ENCODE measurements at regions not wholly inside any gene's neighbourhood (a gene's known extent, or its start where the extent isn't known, plus 50 kb on each side); places are given as distances from the start of the nearest gene placed in this dataset.

DNA sequence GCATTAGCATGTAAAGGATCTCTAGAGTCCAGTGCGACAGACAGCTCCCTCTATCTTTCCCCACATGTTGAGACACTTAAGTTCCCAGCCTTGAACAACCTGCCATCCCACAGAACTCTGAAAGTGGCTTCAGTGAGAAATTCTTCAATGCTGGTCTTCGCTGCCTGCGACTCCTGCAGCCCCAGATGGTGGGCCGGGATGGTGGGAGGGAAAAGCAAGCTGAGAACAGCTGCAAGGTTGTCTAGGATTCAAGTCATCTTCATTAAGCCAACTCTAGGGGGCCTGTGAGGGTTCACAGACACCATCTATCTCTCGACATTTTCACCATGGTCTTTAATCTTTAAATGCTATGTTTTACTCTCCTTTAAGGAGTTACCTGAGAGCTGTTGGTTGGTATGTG is 185.5 kb upstream of the C1orf174 start:
- DNase-seq (ENCODE audit: extremely low read depth, low read depth): no peak
- no peak overlapping the region for H3K4me3 ChIP-seq (replicated peaks; ENCODE audit: low read depth, low read length)

DNA sequence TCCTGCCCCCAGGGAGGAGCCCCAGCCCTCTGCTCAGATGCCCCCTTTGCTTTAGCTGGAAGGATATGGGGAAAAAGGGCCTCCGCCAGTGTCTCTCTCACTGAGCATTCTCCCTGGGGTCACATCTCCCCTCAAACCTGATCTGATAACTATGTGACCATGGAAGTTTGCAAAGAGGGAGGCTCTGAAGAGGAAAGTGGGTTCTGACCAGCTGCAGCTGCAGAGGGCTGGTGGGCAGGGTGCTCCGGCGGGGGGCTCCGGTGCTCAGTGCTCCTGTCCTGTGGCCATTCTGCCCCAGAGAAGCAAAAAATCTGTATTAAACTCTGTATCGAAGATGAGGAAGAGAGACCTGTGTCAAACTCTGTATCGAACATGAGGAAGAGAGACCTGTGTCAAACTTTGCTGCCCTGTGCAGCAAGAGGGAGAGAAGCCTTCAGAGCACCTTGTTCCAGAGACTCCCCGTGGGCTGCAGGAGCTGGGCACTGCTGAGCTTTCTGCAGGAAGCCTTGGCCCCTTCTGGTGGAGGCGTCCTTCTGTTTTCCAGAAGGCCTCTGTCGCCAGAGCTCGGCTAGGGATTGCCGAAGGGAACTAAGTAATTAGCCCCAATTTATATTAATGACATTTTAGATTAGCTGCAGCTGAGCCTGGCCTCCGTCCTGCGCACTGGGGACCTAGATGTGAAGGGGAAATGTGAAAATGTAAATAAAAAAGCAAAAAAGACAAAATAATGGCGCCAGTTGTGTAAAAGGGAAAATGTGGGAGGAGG is 186.2 kb upstream of the C1orf174 start:
- no peak for DNase-seq (ENCODE audit: extremely low read depth, low read depth)

More for the DNA sequence above, 185.5 kb upstream of the C1orf174 start:
- TF ChIP-seq, protein P1, sequence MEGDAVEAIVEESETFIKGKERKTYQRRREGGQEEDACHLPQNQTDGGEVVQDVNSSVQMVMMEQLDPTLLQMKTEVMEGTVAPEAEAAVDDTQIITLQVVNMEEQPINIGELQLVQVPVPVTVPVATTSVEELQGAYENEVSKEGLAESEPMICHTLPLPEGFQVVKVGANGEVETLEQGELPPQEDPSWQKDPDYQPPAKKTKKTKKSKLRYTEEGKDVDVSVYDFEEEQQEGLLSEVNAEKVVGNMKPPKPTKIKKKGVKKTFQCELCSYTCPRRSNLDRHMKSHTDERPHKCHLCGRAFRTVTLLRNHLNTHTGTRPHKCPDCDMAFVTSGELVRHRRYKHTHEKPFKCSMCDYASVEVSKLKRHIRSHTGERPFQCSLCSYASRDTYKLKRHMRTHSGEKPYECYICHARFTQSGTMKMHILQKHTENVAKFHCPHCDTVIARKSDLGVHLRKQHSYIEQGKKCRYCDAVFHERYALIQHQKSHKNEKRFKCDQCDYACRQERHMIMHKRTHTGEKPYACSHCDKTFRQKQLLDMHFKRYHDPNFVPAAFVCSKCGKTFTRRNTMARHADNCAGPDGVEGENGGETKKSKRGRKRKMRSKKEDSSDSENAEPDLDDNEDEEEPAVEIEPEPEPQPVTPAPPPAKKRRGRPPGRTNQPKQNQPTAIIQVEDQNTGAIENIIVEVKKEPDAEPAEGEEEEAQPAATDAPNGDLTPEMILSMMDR (IDR thresholded peaks at IDR 0.05; ENCODE audit: low read depth, low read length, missing control alignments): no peak

DNA sequence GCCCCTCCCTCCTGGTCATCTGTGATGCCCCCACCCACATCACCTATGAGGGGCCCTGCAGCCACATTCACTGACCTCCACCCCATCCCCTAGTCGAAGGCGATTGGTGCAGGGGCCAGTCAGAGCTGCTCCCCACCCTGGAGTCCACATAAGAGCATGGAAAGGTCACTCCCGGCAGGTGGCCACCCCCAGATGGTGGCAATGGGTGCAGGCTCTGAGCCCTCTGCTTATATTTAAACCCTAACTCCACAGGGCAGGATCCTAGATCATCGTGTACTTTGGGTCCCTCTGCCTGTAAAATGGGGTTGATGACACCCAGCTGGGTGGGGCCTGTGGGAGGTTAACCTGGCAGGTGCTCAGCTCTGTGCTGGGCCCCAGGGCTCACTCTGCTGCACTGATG is 186.8 kb upstream of the C1orf174 start:
- no peak overlapping the region for H3K4me3 ChIP-seq (replicated peaks; ENCODE audit: low read depth, low read length)
- TF ChIP-seq, protein P1 (IDR thresholded peaks at IDR 0.05; ENCODE audit: low read depth, low read length, missing control alignments): no peak
- no peak for DNase-seq (ENCODE audit: extremely low read depth, low read depth)

More for the DNA sequence above, 186.2 kb upstream of the C1orf174 start:
- H3K4me3 ChIP-seq (replicated peaks; ENCODE audit: low read depth, low read length): no peak overlapping the region
- TF ChIP-seq, protein P1 (IDR thresholded peaks at IDR 0.05; ENCODE audit: low read depth, low read length, missing control alignments): no peak

DNA sequence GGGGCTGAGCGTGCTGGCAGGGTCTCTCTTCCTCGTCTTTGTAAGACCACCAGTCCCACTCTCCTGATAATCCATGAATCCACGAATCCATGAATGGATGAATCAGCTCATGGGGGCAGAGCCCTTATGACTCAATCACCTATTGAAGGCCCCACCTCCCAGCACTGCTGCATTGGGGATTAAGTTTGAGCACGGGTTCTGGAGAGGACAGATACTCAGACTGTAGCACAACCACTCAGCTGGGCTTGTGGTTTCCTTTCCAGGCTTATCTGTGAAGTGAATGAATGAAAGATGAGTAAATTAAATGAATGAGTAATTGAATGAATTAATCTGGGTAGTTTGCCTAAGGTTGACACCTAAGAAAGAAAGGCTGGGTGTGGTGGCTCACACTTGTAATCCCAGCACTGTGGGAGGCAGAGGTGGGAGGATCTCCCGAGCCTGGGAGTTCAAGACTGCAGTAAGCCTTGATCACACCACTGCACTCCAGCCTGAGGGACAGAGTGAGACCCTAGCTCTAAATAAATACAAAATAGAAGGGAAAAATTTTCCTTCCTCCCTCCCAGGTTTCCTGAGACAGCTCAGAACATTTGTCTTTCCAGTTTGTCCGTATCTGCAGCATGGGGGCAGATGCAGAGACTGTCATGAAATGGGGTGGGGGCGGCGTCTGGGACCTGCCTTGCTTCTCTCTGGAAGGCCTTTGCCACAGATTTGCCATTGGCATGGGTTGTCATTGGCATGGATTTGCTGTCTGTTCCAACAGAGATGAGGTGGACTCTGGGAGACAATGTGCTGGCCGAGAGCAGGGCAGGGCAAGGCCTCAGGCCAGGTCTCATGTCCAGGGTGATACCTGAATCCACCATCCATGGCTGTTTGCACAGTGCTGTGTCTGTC is 187.7 kb upstream of the C1orf174 start:
- DNase-seq (ENCODE audit: extremely low read depth, low read depth): no peak
- H3K4me3 ChIP-seq (replicated peaks; ENCODE audit: low read depth, low read length): no peak overlapping the region
- TF ChIP-seq, protein P1 (IDR thresholded peaks at IDR 0.05; ENCODE audit: low read depth, low read length, missing control alignments): no peak

GRCh38 chr1:4088676-4089075 is 188.6 kb upstream of the C1orf174 start:
- DNase-seq (ENCODE audit: extremely low read depth, low read depth): no peak

DNA sequence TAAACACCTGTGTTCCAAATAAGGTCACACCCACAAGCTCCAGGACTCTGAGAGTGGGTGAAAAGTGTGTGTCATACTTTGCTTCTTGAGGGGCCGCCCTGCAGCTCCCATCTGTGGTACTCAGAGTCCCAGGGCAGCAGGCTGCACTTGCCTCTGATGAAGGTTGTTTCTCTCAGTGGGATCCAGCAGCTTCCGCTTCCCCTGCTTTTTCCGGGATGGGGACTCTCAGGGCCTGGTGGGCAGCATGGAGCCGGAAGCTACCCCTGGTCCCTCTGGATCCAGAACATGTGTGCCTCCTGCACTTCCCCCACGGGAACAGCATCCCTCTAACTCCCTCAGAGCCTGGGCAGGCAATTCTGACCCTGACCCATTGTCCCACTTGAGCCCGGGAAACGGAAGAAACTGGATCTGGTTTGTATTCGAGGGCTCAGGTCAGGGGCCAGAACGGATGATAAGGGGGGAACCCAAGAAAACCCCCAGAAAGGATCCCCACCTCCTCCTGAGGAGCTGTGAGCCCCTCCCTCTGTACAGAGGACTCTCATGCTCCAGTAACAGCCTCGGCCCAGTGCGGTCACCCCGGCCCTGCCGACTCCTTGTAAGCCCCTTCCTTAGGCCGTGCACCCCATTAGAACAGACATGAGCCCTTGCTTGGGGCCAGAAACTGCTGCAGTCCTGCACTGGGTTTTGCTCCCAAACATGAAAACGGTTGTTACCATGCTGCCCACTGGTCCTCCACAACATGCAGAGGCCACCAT is 189.5 kb upstream of the C1orf174 start:
- TF ChIP-seq, protein P1 (IDR thresholded peaks at IDR 0.05; ENCODE audit: low read depth, low read length, missing control alignments): no peak
- DNase-seq (ENCODE audit: extremely low read depth, low read depth): no peak
- H3K4me3 ChIP-seq (replicated peaks; ENCODE audit: low read depth, low read length): no peak overlapping the region

More at GRCh38 chr1:4088676-4089075, 188.6 kb upstream of the C1orf174 start:
- H3K4me3 ChIP-seq (replicated peaks; ENCODE audit: low read depth, low read length): no peak overlapping the region
- TF ChIP-seq, protein P1 (IDR thresholded peaks at IDR 0.05; ENCODE audit: low read depth, low read length, missing control alignments): no peak

Measured in HFF-Myc (cell line).